ENCODE measurements at regions not wholly inside any gene's neighbourhood (a gene's known extent, or its start where the extent isn't known, plus 50 kb on each side); places are given as distances from the start of the nearest gene placed in this dataset.

DNA sequence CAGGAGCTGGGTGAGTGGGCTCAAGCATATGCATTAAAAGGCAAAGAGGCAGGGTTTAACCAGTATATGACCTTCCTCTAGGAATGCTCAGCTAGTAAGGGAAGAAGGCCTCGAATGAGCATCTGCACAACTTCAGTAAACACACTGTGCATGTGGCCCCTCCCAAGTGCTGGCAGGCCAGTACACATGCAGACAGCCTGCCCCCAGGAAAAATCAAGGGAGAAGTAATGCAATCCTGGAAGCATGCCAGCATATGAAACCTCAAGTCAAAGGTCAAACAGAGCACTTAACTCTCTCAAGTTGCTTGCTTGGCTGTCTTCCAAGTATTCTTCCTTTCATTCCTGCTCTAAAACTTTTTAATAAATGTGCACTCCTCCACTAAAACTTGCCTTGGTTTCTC lies 208.4 kb downstream of the ACTR3B start (continued):
- TF ChIP-seq, protein P1, sequence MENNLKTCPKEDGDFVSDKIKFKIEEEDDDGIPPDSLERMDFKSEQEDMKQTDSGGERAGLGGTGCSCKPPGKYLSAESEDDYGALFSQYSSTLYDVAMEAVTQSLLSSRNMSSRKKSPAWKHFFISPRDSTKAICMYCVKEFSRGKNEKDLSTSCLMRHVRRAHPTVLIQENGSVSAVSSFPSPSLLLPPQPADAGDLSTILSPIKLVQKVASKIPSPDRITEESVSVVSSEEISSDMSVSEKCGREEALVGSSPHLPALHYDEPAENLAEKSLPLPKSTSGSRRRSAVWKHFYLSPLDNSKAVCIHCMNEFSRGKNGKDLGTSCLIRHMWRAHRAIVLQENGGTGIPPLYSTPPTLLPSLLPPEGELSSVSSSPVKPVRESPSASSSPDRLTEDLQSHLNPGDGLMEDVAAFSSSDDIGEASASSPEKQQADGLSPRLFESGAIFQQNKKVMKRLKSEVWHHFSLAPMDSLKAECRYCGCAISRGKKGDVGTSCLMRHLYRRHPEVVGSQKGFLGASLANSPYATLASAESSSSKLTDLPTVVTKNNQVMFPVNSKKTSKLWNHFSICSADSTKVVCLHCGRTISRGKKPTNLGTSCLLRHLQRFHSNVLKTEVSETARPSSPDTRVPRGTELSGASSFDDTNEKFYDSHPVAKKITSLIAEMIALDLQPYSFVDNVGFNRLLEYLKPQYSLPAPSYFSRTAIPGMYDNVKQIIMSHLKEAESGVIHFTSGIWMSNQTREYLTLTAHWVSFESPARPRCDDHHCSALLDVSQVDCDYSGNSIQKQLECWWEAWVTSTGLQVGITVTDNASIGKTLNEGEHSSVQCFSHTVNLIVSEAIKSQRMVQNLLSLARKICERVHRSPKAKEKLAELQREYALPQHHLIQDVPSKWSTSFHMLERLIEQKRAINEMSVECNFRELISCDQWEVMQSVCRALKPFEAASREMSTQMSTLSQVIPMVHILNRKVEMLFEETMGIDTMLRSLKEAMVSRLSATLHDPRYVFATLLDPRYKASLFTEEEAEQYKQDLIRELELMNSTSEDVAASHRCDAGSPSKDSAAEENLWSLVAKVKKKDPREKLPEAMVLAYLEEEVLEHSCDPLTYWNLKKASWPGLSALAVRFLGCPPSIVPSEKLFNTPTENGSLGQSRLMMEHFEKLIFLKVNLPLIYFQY (CRISPR knock-in tag; IDR thresholded peaks at IDR 0.05; ENCODE audit: borderline replicate concordance): no peak
- TF ChIP-seq, protein P2, sequence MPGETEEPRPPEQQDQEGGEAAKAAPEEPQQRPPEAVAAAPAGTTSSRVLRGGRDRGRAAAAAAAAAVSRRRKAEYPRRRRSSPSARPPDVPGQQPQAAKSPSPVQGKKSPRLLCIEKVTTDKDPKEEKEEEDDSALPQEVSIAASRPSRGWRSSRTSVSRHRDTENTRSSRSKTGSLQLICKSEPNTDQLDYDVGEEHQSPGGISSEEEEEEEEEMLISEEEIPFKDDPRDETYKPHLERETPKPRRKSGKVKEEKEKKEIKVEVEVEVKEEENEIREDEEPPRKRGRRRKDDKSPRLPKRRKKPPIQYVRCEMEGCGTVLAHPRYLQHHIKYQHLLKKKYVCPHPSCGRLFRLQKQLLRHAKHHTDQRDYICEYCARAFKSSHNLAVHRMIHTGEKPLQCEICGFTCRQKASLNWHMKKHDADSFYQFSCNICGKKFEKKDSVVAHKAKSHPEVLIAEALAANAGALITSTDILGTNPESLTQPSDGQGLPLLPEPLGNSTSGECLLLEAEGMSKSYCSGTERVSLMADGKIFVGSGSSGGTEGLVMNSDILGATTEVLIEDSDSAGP (CRISPR knock-in tag; IDR thresholded peaks at IDR 0.05; ENCODE audit: borderline replicate concordance): no peak

DNA sequence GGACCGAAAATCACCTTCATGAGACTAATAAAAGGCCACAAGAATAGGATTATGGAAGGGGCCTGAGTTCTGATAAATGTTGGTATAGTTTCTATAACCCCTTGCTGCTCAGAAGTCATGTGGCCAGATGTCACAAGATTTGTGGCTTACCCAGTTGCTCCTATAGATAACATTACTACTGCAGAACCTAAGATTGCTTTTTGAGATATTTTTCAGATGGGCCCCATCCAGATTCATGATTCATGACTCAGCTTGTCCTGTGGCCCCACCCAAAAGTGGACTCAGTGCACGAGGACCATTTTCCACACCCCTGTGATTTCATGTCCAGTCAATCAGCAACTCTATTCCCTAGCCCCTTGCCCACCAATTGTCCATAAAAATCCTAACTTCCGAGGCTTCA lies 209.0 kb downstream of the ACTR3B start:
- no peaks in the 10 kb centered on the region for H3K9me3 ChIP-seq (ENCODE audit: low read length)
- no peaks in the 10 kb centered on the region for H3K27me3 ChIP-seq (ENCODE audit: control insufficient read depth in 1 of 2, insufficient read depth in 2 of 2, low read length in 2 of 2)
- WGBS (ENCODE audit: low lambda C conversion rate): 0% methylated on average over 3 of the region's 3 CpGs
- no peaks in the 10 kb centered on the region for H3K79me2 ChIP-seq (ENCODE audit: insufficient read depth, low read length)
- no peaks in the 10 kb centered on the region for H3K4me1 ChIP-seq (ENCODE audit: insufficient read depth, low read length)
- in situ Hi-C loops (cut with HindIII; ENCODE audit: extremely low pct_ligation_motif_present, low pct_unique_long_range_greater_than_20kb) (no loop called here), intact Hi-C loops (cut with micrococcal nuclease; ENCODE audit: unreplicated experiment) (no loop called here)
- H2AFZ ChIP-seq (ENCODE audit: low read length): no peak overlapping the region
- H3K4me3 ChIP-seq (replicated peaks in 1 of 3; ENCODE audit: insufficient read depth in 1 of 3, low read depth in 2 of 3, low read length in 3 of 3): no peak overlapping the region
- TF ChIP-seq, protein P3, sequence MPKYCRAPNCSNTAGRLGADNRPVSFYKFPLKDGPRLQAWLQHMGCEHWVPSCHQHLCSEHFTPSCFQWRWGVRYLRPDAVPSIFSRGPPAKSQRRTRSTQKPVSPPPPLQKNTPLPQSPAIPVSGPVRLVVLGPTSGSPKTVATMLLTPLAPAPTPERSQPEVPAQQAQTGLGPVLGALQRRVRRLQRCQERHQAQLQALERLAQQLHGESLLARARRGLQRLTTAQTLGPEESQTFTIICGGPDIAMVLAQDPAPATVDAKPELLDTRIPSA (CRISPR knock-in tag; IDR thresholded peaks at IDR 0.05; ENCODE audit: borderline replicate concordance): no peak
- TF ChIP-seq SMYD3 (CRISPR knock-in tag; IDR thresholded peaks at IDR 0.05) (no peak), JARID2 (CRISPR knock-in tag; IDR thresholded peaks at IDR 0.05; ENCODE audit: insufficient replicate concordance) (no peak), EP300 (IDR thresholded peaks at IDR 0.05; ENCODE audit: low read depth in 2 of 2, low read length in 2 of 2) (no peak), EP300 (CRISPR knock-in tag; IDR thresholded peaks at IDR 0.05; ENCODE audit: borderline replicate concordance) (no peak), SRF (IDR thresholded peaks at IDR 0.05; ENCODE audit: low read depth, low read length) (no peak)
- ChIA-PET POLR2A (no interaction called here), CTCF (ENCODE audit: low intra/inter-chr PET ratio, low total read pairs) (no interaction called here)
- H3K27ac ChIP-seq (ENCODE audit: extremely low read length, insufficient read depth, low read length): no peak overlapping the region
- no peak overlapping the region for H3K4me2 ChIP-seq (ENCODE audit: low read depth, low read length)
- DNase-seq (ENCODE audit: low spot score) (no peak), FAIRE-seq (no peak), ATAC-seq (no peak)
- H3K9ac ChIP-seq (ENCODE audit: insufficient read depth, low read depth, low read length): no peak overlapping the region
- no TSS peak for BruUV-seq (replicated peaks)
- H4K20me1 ChIP-seq (ENCODE audit: insufficient read depth, low read length): no peaks in the 10 kb centered on the region
- H3K36me3 ChIP-seq (replicated peaks in 1 of 2; ENCODE audit: control insufficient read depth in 1 of 2, insufficient read depth in 2 of 2, low read length in 2 of 2): no peaks in the 10 kb centered on the region
